NCI-H510A (cell line): ENCODE measurements at regions not wholly inside any gene's neighbourhood (a gene's known extent, or its start where the extent isn't known, plus 50 kb on each side); places are given as distances from the start of the nearest gene placed in this dataset.

Experiments
- DNase-seq: peaks from one replicate; lab custom pipeline; 2025; lab: John Stamatoyannopoulos, UW

GRCh38 chr2:172230889-172231401 lies 128.2 kb upstream of the DLX2 start:
- DNase-seq = no peak

GRCh38 chr2:172231508-172231907 lies 128.8 kb upstream of the DLX2 start:
- no peak for DNase-seq

DNA sequence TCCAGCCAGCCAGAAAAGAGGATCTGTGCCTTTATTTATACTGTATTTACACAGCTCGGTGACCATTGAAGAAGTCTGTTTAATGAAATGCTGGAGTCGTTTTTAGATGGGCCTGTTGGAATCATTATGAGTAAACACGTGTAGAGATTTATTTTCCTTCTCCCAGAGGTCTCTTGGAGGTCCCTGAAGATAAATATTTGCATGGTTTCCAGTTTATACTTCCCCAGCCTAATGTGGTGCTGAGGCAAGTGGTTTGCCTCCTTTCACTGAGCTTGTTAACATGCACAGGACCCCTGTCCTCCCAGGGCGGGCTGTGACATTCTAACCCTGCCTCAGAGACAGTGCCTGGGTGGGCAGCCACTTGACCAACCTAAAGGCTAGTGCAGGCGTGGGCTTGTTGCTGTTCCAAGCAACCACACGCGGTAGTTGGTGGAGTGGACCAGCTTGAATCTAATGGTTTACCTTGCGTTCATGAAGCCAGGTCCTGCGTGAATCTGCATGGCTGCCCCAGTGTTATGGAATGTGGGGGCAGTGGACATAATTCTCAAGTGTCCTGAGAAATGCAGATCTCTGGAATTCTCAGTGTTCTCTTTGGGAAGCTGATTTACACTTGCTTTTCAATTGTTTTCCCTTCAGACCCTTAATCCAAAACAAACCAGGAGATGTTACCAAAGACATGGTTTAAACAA lies 130.2 kb upstream of the DLX2 start:
- no peak for DNase-seq

- DNase-seq = no peak
These were observed 131.5 kb upstream of the DLX2 start for GRCh38 chr2:172233987-172234715.

- peak; percentile 83 for DNase-seq
These were observed 132.3 kb upstream of the DLX2 start for GRCh38 chr2:172234716-172235691.

- DNase-seq = no peak
These were observed 137.4 kb upstream of the DLX2 start for GRCh38 chr2:172239944-172240590.

DNA sequence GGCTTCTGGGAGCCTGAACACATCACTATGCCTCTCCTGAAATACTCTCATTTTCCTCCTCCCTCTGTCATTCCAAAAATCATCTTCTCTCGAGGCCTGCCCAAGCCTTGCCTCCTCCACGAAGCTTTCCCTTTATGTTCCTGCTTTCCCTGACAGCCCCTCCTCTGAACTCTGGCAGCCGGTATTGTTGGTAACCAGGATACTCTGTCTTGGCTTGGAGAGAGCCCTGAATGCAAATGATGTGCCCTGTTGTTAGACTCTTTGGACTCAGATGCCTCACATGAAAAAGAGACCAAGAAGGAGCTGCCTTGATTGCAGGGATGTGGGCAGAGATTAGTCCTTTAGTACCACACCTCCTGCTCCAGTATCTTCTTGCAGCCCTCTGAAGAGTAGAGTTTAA lies 138.5 kb upstream of the DLX2 start:
- no peak for DNase-seq

GRCh38 chr2:172242471-172242870 lies 139.8 kb upstream of the DLX2 start:
- DNase-seq = no peak

DNA sequence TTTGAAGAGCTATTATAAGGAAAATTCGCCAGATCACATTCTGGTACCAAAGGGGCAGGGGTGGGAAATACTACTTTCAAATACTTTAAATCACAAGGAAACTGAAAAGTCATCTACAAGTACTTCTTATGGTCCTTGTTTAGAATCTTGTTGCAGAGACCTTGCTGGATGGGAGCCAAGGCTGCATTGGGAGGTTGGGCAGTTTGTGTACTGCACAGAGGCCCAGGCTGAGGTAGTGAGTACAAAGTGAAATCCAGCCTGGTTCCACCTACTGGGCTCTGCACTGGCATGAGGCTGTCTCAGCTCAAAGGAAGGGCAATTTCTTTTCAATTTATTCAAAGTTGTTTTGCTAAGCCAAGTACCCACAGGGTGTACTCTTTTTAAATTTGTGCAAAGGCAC lies 140.3 kb upstream of the DLX2 start:
- no peak for DNase-seq

- no peak for DNase-seq
These were observed 141.9 kb upstream of the DLX2 start for GRCh38 chr2:172244419-172245130.

- DNase-seq = no peak
These were observed 143.9 kb upstream of the DLX2 start for GRCh38 chr2:172246649-172247048.

GRCh38 chr2:172247203-172247602 lies 144.5 kb upstream of the DLX2 start:
- DNase-seq = no peak

GRCh38 chr2:172248381-172248780 lies 145.7 kb upstream of the DLX2 start:
- no peak for DNase-seq

DNA sequence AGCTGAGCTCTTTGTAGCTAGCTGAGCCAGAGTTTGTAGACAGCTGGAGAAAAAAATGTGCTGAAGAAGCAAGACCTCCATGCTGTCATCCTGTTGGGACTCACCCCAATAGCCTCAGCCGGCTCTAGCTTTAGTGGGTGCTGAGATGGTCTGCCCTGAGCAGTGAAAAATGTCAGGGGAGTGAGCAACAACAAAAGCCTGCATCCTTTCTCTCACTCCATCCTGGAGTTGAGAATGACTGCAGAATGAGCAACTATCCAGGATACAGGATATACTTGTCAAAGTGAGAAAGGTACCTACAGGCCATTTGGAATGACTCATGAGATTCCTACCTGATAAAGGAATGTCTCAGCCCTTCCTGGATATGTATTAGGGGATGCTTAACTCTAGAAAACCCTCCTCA lies 146.1 kb upstream of the DLX2 start:
- DNase-seq = no peak

DNA sequence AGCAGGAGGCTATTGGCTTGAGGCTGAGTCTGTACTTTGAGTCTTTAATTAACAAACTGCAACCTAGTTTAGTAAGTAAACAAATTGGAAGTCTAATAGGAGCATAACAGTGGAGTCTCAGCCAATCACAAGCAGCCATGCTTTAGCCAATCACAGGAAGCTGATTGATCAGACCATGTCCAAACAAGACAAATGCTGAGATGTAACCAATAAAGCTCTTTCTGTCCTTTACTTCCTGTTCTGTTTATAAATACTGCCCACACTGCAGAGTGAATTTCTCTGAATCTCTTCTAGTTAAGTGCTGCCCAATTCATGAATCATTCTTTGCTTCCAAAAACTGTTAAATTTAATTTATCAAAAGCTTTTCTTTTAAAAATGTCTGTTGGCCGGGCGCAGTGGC lies 146.6 kb upstream of the DLX2 start:
- no peak for DNase-seq

DNA sequence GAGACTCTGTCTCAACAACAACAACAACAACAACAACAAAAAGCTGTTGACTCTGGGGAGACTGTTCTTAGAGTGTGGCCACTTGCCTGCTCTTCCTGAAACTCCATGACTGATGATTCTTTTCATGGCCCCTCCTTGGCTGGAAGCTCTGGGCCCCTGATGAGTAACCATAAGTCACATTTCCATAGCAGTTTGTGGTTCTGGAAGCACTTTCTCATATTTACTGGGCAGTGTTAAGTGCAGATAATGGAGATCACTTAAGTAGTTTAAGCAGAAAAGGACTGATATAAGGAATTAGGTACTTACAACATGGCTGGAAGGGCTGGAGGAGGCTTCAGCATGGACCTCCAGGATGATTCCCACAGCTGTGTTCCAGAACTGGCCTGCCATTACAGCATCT lies 147.3 kb upstream of the DLX2 start:
- DNase-seq = no peak

DNA sequence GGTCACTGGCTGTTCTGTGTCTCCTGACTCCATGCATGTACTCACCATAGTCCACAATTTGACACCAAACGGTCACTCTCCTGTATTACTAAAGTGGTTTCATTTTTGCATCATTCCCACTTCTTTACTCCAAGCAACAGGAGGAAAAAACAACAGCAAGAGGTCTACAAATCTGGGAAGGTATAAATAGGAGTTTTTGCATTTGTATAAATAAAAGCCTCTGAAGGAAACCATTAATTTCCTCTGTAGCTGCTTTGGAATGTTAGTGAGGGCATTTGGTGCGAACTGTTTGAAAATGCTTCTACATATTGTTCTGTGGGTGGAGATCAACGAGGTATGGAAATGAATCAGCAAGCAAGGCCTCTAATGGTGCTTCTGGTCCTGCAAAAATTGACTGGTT lies 148.5 kb upstream of the DLX2 start:
- no peak for DNase-seq

GRCh38 chr2:172252154-172252553 lies 149.5 kb upstream of the DLX2 start:
- DNase-seq = no peak

GRCh38 chr2:172253190-172254052 lies 150.7 kb upstream of the DLX2 start:
- no peak for DNase-seq

DNA sequence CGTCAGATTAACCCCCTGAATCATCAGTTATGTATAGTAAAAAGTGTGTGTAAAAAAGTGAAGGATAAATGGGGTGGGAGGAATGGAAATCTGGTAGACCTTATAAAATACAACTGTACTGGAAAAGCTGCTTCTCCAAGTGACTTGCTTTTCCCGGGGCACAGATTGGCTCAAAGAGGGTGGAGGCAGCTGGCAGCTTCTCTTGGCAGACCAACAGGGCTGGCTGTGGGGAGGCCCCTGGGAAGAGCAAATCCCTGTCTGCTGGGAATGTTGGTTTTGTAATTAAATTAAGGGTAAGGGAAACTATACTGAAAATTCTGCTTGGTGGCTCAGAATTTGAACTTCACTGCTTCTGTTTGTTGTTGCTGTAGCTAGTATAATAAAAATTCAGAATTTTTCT lies 154.2 kb upstream of the DLX2 start:
- no peak for DNase-seq
